ENCODE measurements at regions not wholly inside any gene's neighbourhood (a gene's known extent, or its start where the extent isn't known, plus 50 kb on each side); places are given as distances from the start of the nearest gene placed in this dataset.

- TF ChIP-seq CTCF (conservative IDR thresholded peaks at IDR 0.05; ENCODE audit: low read depth in 2 of 2) (no peak), EZH2 (IDR thresholded peaks at IDR 0.05; ENCODE audit: low read depth, unreplicated experiment) (no peak), CREB1 (CRISPR knock-in tag; IDR thresholded peaks at IDR 0.05; ENCODE audit: low read depth) (no peak), POLR2AphosphoS5 (IDR thresholded peaks at IDR 0.05; ENCODE audit: low read depth) (no peak), ZNF331 (CRISPR knock-in tag; IDR thresholded peaks at IDR 0.05; ENCODE audit: low read depth) (no peak), EZH2phosphoT487 (IDR thresholded peaks at IDR 0.05; ENCODE audit: unreplicated experiment) (no peak), REST (IDR thresholded peaks at IDR 0.05; ENCODE audit: unreplicated experiment) (no peak)
These were observed 273.3 kb upstream of the ADAMTS16 start for GRCh38 chr5:4866817-4867216.

All from GM23338 (cell line).